ENCODE measurements at regions not wholly inside any gene's neighbourhood (a gene's known extent, or its start where the extent isn't known, plus 50 kb on each side); places are given as distances from the start of the nearest gene placed in this dataset.

DNA sequence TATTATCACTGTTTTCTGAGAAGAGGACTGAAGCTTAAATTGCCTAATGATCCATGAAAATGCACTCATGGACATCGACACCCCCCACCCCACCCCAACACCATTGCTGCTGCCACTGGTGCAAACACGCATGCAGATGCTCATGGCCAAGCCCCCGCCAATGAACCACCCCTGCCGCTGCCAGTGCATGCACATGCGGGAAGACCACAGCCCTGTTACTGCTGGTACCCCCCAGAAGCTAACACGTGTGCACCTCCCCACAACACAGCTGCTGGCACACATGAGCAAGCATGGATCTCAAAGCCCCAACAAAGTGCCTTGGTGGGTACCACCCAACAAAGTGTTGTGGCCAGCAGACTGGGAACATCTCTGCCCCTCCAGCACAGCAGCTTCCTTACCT is 594.1 kb upstream of the FAT1 start:
- no peaks in the 10 kb centered on the region for H3K27me3 ChIP-seq (replicated peaks; ENCODE audit: insufficient read depth)
- H3K4me3 ChIP-seq: no peak overlapping the region
- ATAC-seq (ENCODE audit: insufficient number of reproducible peaks, low FRiP score, low read depth) (no peak), DNase-seq (ENCODE audit: low spot score) (no peak)
- H3K36me3 ChIP-seq: no peaks in the 10 kb centered on the region
- TF ChIP-seq, protein P1, sequence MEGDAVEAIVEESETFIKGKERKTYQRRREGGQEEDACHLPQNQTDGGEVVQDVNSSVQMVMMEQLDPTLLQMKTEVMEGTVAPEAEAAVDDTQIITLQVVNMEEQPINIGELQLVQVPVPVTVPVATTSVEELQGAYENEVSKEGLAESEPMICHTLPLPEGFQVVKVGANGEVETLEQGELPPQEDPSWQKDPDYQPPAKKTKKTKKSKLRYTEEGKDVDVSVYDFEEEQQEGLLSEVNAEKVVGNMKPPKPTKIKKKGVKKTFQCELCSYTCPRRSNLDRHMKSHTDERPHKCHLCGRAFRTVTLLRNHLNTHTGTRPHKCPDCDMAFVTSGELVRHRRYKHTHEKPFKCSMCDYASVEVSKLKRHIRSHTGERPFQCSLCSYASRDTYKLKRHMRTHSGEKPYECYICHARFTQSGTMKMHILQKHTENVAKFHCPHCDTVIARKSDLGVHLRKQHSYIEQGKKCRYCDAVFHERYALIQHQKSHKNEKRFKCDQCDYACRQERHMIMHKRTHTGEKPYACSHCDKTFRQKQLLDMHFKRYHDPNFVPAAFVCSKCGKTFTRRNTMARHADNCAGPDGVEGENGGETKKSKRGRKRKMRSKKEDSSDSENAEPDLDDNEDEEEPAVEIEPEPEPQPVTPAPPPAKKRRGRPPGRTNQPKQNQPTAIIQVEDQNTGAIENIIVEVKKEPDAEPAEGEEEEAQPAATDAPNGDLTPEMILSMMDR (IDR thresholded peaks at IDR 0.05): no peak
- no peaks in the 10 kb centered on the region for H3K4me1 ChIP-seq (ENCODE audit: control insufficient read depth in 1 of 2, low read depth in 2 of 2)
- no peaks in the 10 kb centered on the region for H3K9me3 ChIP-seq
- no peak overlapping the region for H3K27ac ChIP-seq

DNA sequence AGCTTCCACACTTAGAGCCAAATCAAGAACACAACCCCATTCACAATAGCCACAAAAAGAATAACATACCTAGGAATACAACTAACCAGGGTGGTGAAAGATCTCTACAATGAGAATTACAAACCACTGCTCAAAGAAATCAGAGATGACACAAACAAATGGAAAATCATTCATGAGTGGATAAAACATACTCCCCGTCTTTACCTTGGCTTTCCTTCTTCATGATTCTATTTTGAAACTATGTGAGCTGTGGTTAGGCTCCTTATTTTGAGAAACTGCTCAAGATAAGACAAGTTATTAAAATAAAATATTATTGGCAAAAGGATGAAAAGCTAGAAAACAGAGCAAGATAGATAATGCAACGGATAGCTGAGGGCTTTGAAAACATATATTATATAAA is 598.1 kb upstream of the FAT1 start:
- Histone ChIP-seq H3K36me3 (no peaks in the 10 kb centered on the region), H3K27me3 (replicated peaks; ENCODE audit: insufficient read depth) (no peaks in the 10 kb centered on the region), H3K9me3 (no peaks in the 10 kb centered on the region), H3K4me1 (ENCODE audit: control insufficient read depth in 1 of 2, low read depth in 2 of 2) (no peaks in the 10 kb centered on the region), H3K4me3 (no peak overlapping the region), H3K27ac (no peak overlapping the region)
- DNase-seq (ENCODE audit: low spot score): no peak
- no peak for ATAC-seq (ENCODE audit: insufficient number of reproducible peaks, low FRiP score, low read depth)
- TF ChIP-seq, protein P1 (IDR thresholded peaks at IDR 0.05): no peak

DNA sequence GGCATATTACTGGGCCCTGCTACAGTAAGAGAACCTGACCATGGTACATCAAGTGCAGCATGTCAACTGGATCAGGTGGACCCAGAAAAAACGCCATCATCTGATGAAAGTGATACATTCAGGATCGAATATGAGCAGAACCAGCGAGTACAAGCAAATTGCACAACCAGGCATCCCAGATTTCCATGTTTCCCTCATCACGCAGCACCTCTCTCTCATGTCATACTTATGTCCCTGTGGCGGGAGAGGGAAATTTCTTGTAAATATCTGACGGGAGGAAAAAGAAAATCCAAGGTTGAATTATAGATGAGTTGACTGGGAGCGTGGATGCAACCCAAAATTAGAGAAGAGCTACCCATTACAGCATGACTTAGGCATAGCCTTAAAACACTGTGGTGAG is 608.5 kb upstream of the FAT1 start:
- H3K36me3 ChIP-seq: no peaks in the 10 kb centered on the region
- no peak for DNase-seq (ENCODE audit: low spot score)
- no peak for ATAC-seq (ENCODE audit: insufficient number of reproducible peaks, low FRiP score, low read depth)
- H3K9me3 ChIP-seq: no peaks in the 10 kb centered on the region
- TF ChIP-seq, protein P1 (IDR thresholded peaks at IDR 0.05): no peak
- H3K27ac ChIP-seq: no peak overlapping the region
- no peaks in the 10 kb centered on the region for H3K4me1 ChIP-seq (ENCODE audit: control insufficient read depth in 1 of 2, low read depth in 2 of 2)
- H3K27me3 ChIP-seq (replicated peaks; ENCODE audit: insufficient read depth): no peaks in the 10 kb centered on the region
- no peak overlapping the region for H3K4me3 ChIP-seq

- DNase-seq (ENCODE audit: low spot score): no peak
- TF ChIP-seq, protein P1 (IDR thresholded peaks at IDR 0.05): no peak
- Histone ChIP-seq H3K4me3 (no peak overlapping the region), H3K36me3 (no peaks in the 10 kb centered on the region), H3K9me3 (no peaks in the 10 kb centered on the region), H3K4me1 (ENCODE audit: control insufficient read depth in 1 of 2, low read depth in 2 of 2) (no peaks in the 10 kb centered on the region), H3K27me3 (replicated peaks; ENCODE audit: insufficient read depth) (no peaks in the 10 kb centered on the region), H3K27ac (no peak overlapping the region)
- no peak for ATAC-seq (ENCODE audit: insufficient number of reproducible peaks, low FRiP score, low read depth)
Measured at GRCh38 chr4:187333151-187333550, 609.5 kb upstream of the FAT1 start.

DNA sequence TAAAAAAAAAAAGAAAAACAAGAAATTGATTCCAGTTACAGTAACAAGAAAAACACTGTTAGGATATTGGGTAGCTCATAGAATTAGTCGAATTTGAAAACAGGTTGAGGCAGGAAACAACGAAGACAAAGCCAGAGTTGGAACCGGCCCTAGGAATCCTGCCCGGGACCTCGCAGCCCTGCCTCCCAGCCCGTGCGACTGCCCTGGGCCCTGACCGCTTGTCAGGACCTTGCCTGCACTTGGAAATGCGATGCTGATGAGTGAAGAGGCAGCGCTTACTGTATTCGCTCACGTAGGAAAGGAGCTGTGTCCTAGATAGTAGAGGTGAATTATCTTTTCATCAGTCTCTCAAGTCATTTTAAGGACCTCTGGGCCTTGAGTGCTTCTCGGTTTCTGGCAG is 611.7 kb upstream of the FAT1 start:
- H3K36me3 ChIP-seq: no peaks in the 10 kb centered on the region
- DNase-seq (ENCODE audit: low spot score) (no peak), ATAC-seq (ENCODE audit: insufficient number of reproducible peaks, low FRiP score, low read depth) (no peak)
- TF ChIP-seq, protein P1 (IDR thresholded peaks at IDR 0.05): no peak
- no peaks in the 10 kb centered on the region for H3K4me1 ChIP-seq (ENCODE audit: control insufficient read depth in 1 of 2, low read depth in 2 of 2)
- H3K27ac ChIP-seq: no peak overlapping the region
- H3K9me3 ChIP-seq: no peaks in the 10 kb centered on the region
- no peaks in the 10 kb centered on the region for H3K27me3 ChIP-seq (replicated peaks; ENCODE audit: insufficient read depth)
- no peak overlapping the region for H3K4me3 ChIP-seq

Measured in thoracic aorta (tissue), 2 donors.